ENCODE measurements at regions not wholly inside any gene's neighbourhood (a gene's known extent, or its start where the extent isn't known, plus 50 kb on each side); places are given as distances from the start of the nearest gene placed in this dataset.

GRCh38 chr4:58507079-58507478 lies 1396.9 kb upstream of the IGFBP7 start:
- Mint-ChIP-seq H3K4me3 (ENCODE audit: low read depth, unreplicated experiment) (no peak overlapping the region), H3K27ac (ENCODE audit: unreplicated experiment) (no peak overlapping the region), H3K36me3 (ENCODE audit: insufficient read depth, unreplicated experiment) (no peaks in the 10 kb centered on the region), H3K4me1 (ENCODE audit: low read depth, unreplicated experiment) (no peaks in the 10 kb centered on the region), H3K9me3 (ENCODE audit: low read depth, unreplicated experiment) (no peaks in the 10 kb centered on the region), H3K27me3 (ENCODE audit: unreplicated experiment) (no peaks in the 10 kb centered on the region)
- CTCF ChIA-PET: no interaction called here
- TF ChIP-seq CTCF (IDR thresholded peaks at IDR 0.05; ENCODE audit: unreplicated experiment): no peak
- intact Hi-C loops (cut with micrococcal nuclease; ENCODE audit: unreplicated experiment): no loop called here
- BruUV-seq (replicated peaks): no TSS peak
- no peak for DNase-seq

- no peaks in the 10 kb centered on the region for H3K9me3 Mint-ChIP-seq (ENCODE audit: low read depth, unreplicated experiment)
- CTCF ChIA-PET: no interaction called here
- TF ChIP-seq CTCF (IDR thresholded peaks at IDR 0.05; ENCODE audit: unreplicated experiment): no peak
- no peaks in the 10 kb centered on the region for H3K36me3 Mint-ChIP-seq (ENCODE audit: insufficient read depth, unreplicated experiment)
- no peaks in the 10 kb centered on the region for H3K4me1 Mint-ChIP-seq (ENCODE audit: low read depth, unreplicated experiment)
- H3K27me3 Mint-ChIP-seq (ENCODE audit: unreplicated experiment): no peaks in the 10 kb centered on the region
- BruUV-seq (replicated peaks): no TSS peak
- H3K4me3 Mint-ChIP-seq (ENCODE audit: low read depth, unreplicated experiment): no peak overlapping the region
- intact Hi-C loops (cut with micrococcal nuclease; ENCODE audit: unreplicated experiment): no loop called here
- H3K27ac Mint-ChIP-seq (ENCODE audit: unreplicated experiment): no peak overlapping the region
- no peak for DNase-seq
These were observed 1392.7 kb upstream of the IGFBP7 start for GRCh38 chr4:58502839-58503238.

DNA sequence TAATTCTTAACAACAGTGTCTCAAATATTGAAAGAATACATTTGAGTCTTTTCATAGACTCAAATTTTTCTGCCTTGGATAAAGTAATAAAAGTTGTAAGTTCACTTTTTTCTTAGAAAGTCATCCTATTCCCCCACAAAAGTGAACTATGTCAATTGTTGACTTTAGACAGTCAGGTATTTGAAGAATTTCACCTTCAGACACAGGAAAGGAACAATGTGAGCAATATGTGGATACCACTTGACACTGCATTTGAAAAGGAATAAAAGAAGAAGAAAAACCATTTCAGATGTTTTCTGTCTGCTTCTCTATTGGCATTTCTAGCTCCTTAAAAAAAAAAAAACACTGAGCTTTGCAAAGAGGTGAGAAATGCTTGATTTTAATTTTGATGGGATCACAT lies 1389.0 kb upstream of the IGFBP7 start:
- BruUV-seq (replicated peaks): no TSS peak
- CTCF ChIA-PET: no interaction called here
- Mint-ChIP-seq H3K27ac (ENCODE audit: unreplicated experiment) (no peak overlapping the region), H3K4me3 (ENCODE audit: low read depth, unreplicated experiment) (no peak overlapping the region), H3K36me3 (ENCODE audit: insufficient read depth, unreplicated experiment) (no peaks in the 10 kb centered on the region), H3K9me3 (ENCODE audit: low read depth, unreplicated experiment) (peaks cover 2% of the 10 kb centered on the region), H3K4me1 (ENCODE audit: low read depth, unreplicated experiment) (no peaks in the 10 kb centered on the region), H3K27me3 (ENCODE audit: unreplicated experiment) (no peaks in the 10 kb centered on the region)
- TF ChIP-seq CTCF (IDR thresholded peaks at IDR 0.05; ENCODE audit: unreplicated experiment): no peak
- no peak for DNase-seq
- intact Hi-C loops (cut with micrococcal nuclease; ENCODE audit: unreplicated experiment): no loop called here

GRCh38 chr4:58491620-58492019 lies 1381.4 kb upstream of the IGFBP7 start:
- BruUV-seq (replicated peaks): no TSS peak
- no peak for TF ChIP-seq CTCF (IDR thresholded peaks at IDR 0.05; ENCODE audit: unreplicated experiment)
- Mint-ChIP-seq H3K27me3 (ENCODE audit: unreplicated experiment) (no peaks in the 10 kb centered on the region), H3K4me1 (ENCODE audit: low read depth, unreplicated experiment) (no peaks in the 10 kb centered on the region), H3K36me3 (ENCODE audit: insufficient read depth, unreplicated experiment) (no peaks in the 10 kb centered on the region), H3K9me3 (ENCODE audit: low read depth, unreplicated experiment) (peaks cover 2% of the 10 kb centered on the region), H3K4me3 (ENCODE audit: low read depth, unreplicated experiment) (no peak overlapping the region), H3K27ac (ENCODE audit: unreplicated experiment) (no peak overlapping the region)
- intact Hi-C loops (cut with micrococcal nuclease; ENCODE audit: unreplicated experiment): no loop called here
- CTCF ChIA-PET: no interaction called here
- DNase-seq: no peak

DNA sequence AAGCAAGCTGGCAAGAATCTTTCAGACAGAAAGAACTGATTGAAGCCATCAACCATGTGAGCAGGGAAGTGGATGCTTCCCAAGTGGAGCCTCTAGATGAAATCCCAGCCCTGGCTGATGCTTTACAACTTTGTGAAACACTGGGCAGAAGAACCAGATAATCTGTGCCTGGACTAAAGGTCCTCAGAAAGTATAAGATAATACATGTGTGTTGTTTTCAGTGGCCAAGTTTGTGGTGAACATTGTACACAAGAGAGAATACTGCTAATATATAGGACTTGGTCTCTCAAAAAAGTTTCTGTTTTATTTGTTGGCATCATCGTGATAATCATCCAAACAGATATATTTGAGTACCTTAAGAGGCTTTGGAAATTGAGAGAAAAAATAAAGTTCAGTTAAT lies 1367.8 kb upstream of the IGFBP7 start:
- no peak overlapping the region for H3K27ac Mint-ChIP-seq (ENCODE audit: unreplicated experiment)
- no TSS peak for BruUV-seq (replicated peaks)
- intact Hi-C loops (cut with micrococcal nuclease; ENCODE audit: unreplicated experiment): no loop called here

More for the DNA sequence above, 1367.8 kb upstream of the IGFBP7 start:
- TF ChIP-seq CTCF (IDR thresholded peaks at IDR 0.05; ENCODE audit: unreplicated experiment): no peak
- CTCF ChIA-PET: no interaction called here
- Mint-ChIP-seq H3K27me3 (ENCODE audit: unreplicated experiment) (no peaks in the 10 kb centered on the region), H3K4me3 (ENCODE audit: low read depth, unreplicated experiment) (no peak overlapping the region), H3K4me1 (ENCODE audit: low read depth, unreplicated experiment) (no peaks in the 10 kb centered on the region), H3K9me3 (ENCODE audit: low read depth, unreplicated experiment) (peaks cover 2% of the 10 kb centered on the region), H3K36me3 (ENCODE audit: insufficient read depth, unreplicated experiment) (no peaks in the 10 kb centered on the region)
- DNase-seq: no peak

All from Calu3 (cell line).